ENCODE measurements at regions not wholly inside any gene's neighbourhood (a gene's known extent, or its start where the extent isn't known, plus 50 kb on each side); places are given as distances from the start of the nearest gene placed in this dataset.

DNA sequence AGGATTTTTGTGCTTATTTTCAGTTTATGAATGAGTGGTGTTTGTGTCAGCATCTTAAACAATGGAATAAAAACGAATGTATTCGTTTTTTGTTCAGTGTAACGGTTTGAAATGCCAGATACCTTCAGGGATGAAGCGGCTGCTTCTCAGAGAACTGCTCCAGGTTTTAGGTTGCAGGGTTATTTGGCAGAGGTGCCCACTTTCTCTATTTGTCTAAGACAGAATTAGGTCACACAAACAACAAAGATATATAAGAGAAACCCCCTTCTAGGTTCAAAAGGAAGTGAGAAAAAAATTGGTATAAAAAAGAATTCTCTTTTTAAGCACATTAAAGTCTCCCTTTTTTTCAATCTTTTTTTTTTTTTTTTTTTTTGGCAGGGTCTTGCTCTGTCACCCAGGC is 98.9 kb downstream of the MFAP3L start (continued):
- TF ChIP-seq KDM4A (IDR thresholded peaks at IDR 0.05; ENCODE audit: low read depth, low read length, severe bottlenecking) (no peak), CBX5 (IDR thresholded peaks at IDR 0.05; ENCODE audit: low read depth, low read length) (no peak), EP300 (IDR thresholded peaks at IDR 0.05; ENCODE audit: borderline replicate concordance in 1 of 2, low read depth in 2 of 2, low read length in 2 of 2) (no peak), GTF2F1 (IDR thresholded peaks at IDR 0.05; ENCODE audit: borderline replicate concordance, low read depth, low read length) (no peak)

Data from H1 (cell line).